ENCODE measurements at regions not wholly inside any gene's neighbourhood (a gene's known extent, or its start where the extent isn't known, plus 50 kb on each side); places are given as distances from the start of the nearest gene placed in this dataset.

- TF ChIP-seq TAF1 (IDR thresholded peaks at IDR 0.05; ENCODE audit: borderline replicate concordance, low read depth, low read length) (no peak), FOXM1 (IDR thresholded peaks at IDR 0.05; ENCODE audit: low read depth) (no peak), EP300 (IDR thresholded peaks at IDR 0.05; ENCODE audit: borderline replicate concordance in 1 of 2, low read depth in 1 of 2, low read length in 1 of 2) (no peak), CTCF (IDR thresholded peaks at IDR 0.05) (no peak), YY1 (IDR thresholded peaks at IDR 0.05; ENCODE audit: low read depth) (no peak), MXI1 (IDR thresholded peaks at IDR 0.05; ENCODE audit: low read depth, low read length) (no peak), POLR2AphosphoS5 (IDR thresholded peaks at IDR 0.05; ENCODE audit: low read depth, low read length) (no peak), SIN3A (IDR thresholded peaks at IDR 0.05; ENCODE audit: borderline replicate concordance, low read depth, low read length) (no peak), JUND (IDR thresholded peaks at IDR 0.05) (no peak), RFX5 (IDR thresholded peaks at IDR 0.05; ENCODE audit: low read length) (no peak)
These were observed 489.4 kb upstream of the TNP1 start for GRCh38 chr2:217349251-217349650.
